K562 (cell line): ENCODE measurements at regions not wholly inside any gene's neighbourhood (a gene's known extent, or its start where the extent isn't known, plus 50 kb on each side); places are given as distances from the start of the nearest gene placed in this dataset.

Experiments used
- ATAC-seq: fragments of 200-7000 bp; cut with Tn5 transposase; 3 replicates; pipeline ENCODE4 v1.9.1; 2020; ENCODE audit warnings: moderate library complexity
- BruUV-seq: library from RNA; stranded (reverse); fragments of 400-500 nt; replicated peaks from 2 replicates; lab custom pipeline; 2021; lab: Mats Ljungman, UMichigan
- CTCF ChIA-PET: fragments of 300-600 bp; formaldehyde crosslinking; extraction: SDS; loops from one replicate; lab custom pipeline; 2021; ENCODE audit warnings: low intra/inter-chr PET ratio; lab: Yijun Ruan, JAX
- POLR2A ChIA-PET: fragments of 300-600, 350-650 bp; sonication (Branson Sonifier 250); formaldehyde crosslinking; extraction: SDS; loops from one replicate; lab custom pipeline; 2021; ENCODE audit warnings: antibody characterized with exemption, inconsistent platforms; lab: Yijun Ruan, JAX
- DNase-seq, 4 experiments: peaks; one replicate each; pipeline versions ENCODE4 v3.0.0 to v3.0.0-alpha.2; 2011 to 2018; ENCODE audit warnings: low spot score in 3 of 4, mixed read lengths in 3 of 4; ENCODE audit errors: extremely low read depth in 1 of 4
- FAIRE-seq: peaks from 2 replicates; lab custom pipeline; 2011; peaks lifted over from hg19 to GRCh38; lab: Jason Lieb, UNC
- H2AFZ ChIP-seq: 2 replicates; pipeline ENCODE4 v1.6.0; 2011; ENCODE audit warnings: low read depth, low read length, control low read depth, inconsistent platforms
- H3K27ac ChIP-seq: fragments of 200-600 bp; 3 replicates; pipeline ENCODE4 v1.8.0; 2011; ENCODE audit warnings: low read depth, mild to moderate bottlenecking, control low read depth, inconsistent platforms, low read length, moderate library complexity, mixed read lengths; ENCODE audit errors: extremely low read depth
- H3K27me3 ChIP-seq, 2 experiments: fragments of 300-600 bp in 1 of 2; 2 replicates in 1 of 2; 3 replicates in 1 of 2; pipeline versions ENCODE4 v1.6.0 to v1.8.0; 2011; ENCODE audit warnings: inconsistent platforms in 2 of 2, low read length in 2 of 2, mild to moderate bottlenecking in 1 of 2, mixed read lengths in 1 of 2, moderate library complexity in 1 of 2; ENCODE audit not compliant: control insufficient read depth in 2 of 2, insufficient read depth in 2 of 2
- H3K36me3 ChIP-seq: fragments of 300-600 bp; 3 replicates; pipeline ENCODE4 v1.8.0; 2011; ENCODE audit warnings: mild to moderate bottlenecking, low read length, inconsistent platforms; ENCODE audit not compliant: control insufficient read depth, insufficient read depth
- H3K4me1 ChIP-seq, 2 experiments: fragments of 200-600 bp in 1 of 2; replicated peaks in 1 of 2; 2 replicates in 1 of 2; 3 replicates in 1 of 2; pipeline versions ENCODE4 v1.5.1 to v1.8.0; 2011; ENCODE audit warnings: inconsistent platforms in 2 of 2, low read length in 2 of 2, mild to moderate bottlenecking in 1 of 2, mixed read lengths in 1 of 2, moderate library complexity in 1 of 2; ENCODE audit not compliant: control insufficient read depth in 2 of 2, insufficient read depth in 2 of 2
- H3K4me2 ChIP-seq: 2 replicates; pipeline ENCODE4 v1.6.1; 2011; ENCODE audit warnings: low read length, control low read depth, inconsistent platforms, mixed read lengths; ENCODE audit not compliant: insufficient read depth
- H3K4me3 ChIP-seq: fragments of 200-600 bp; sonication (generic), shearing (Covaris generic); 2 replicates; pipeline ENCODE4 v1.5.1; 2016; ENCODE audit warnings: control low read depth, inconsistent platforms
- H3K79me2 ChIP-seq: fragments of 200-600 bp; 3 replicates; pipeline ENCODE4 v1.8.0; 2011; ENCODE audit warnings: low read length, inconsistent platforms; ENCODE audit not compliant: control insufficient read depth, insufficient read depth
- H3K9ac ChIP-seq, 2 experiments: 2 replicates each; pipeline versions ENCODE4 v1.6.0 to v1.6.1; 2011; ENCODE audit warnings: low read depth in 2 of 2, low read length in 2 of 2, control low read depth in 1 of 2, inconsistent platforms in 1 of 2, mild to moderate bottlenecking in 1 of 2, mixed read lengths in 1 of 2; ENCODE audit not compliant: insufficient read depth in 1 of 2
- H3K9me1 ChIP-seq: one replicate; pipeline ENCODE4 v1.6.0; 2011; ENCODE audit warnings: inconsistent platforms, mild to moderate bottlenecking, low read length, moderate library complexity; ENCODE audit not compliant: control insufficient read depth, insufficient read depth
- H3K9me3 ChIP-seq: replicated peaks from 2 replicates; pipeline ENCODE4 v1.5.1; 2011; ENCODE audit warnings: low read depth, low read length, inconsistent platforms; ENCODE audit not compliant: control insufficient read depth, insufficient read depth
- H4K20me1 ChIP-seq: replicated peaks from 2 replicates; pipeline ENCODE4 v1.6.1; 2011; ENCODE audit warnings: low read length, inconsistent platforms, mixed read lengths; ENCODE audit not compliant: control insufficient read depth, insufficient read depth
- CEBPG ChIP-seq, 3 experiments: fragments of 200-800 bp in 1 of 3; sonication (Bioruptor generic) in 1 of 3; sonication (generic) in 1 of 3; formaldehyde crosslinking in 1 of 3; IDR thresholded peaks in 2 of 3; conservative IDR thresholded peaks in 1 of 3; 2 replicates each; pipeline versions ENCODE4 v1.6.1 to v1.8.0; 2016 to 2022; ENCODE audit warnings: missing compliant biosample characterization in 2 of 3, missing genetic modification characterization in 2 of 3, mild to moderate bottlenecking in 1 of 3, missing genetic modification reagents in 1 of 3
- DIDO1 ChIP-seq: fragments of 450-650 bp; IDR thresholded peaks from 2 replicates; pipeline ENCODE4 v1.6.1; 2016; ENCODE audit warnings: low read depth, missing biosample characterization, missing genetic modification characterization
- KHSRP ChIP-seq: fragments of 450-650 bp; IDR thresholded peaks from 2 replicates; pipeline ENCODE4 v1.6.1; 2017
- MYC ChIP-seq, 2 experiments: fragments of 250-450 bp in 1 of 2; sonication (Bioruptor Pico) in 1 of 2; IDR thresholded peaks; 2 replicates each; pipeline versions ENCODE4 v1.5.1 to v1.6.1; 2012 to 2021; ENCODE audit warnings: low read depth in 2 of 2, borderline replicate concordance in 1 of 2, improper control_type of control experiment in 1 of 2, low read length in 1 of 2, mild to moderate bottlenecking in 1 of 2, moderate library complexity in 1 of 2
- NFRKB ChIP-seq: fragments of 450-650 bp; IDR thresholded peaks from 2 replicates; pipeline ENCODE4 v1.6.1; 2016; ENCODE audit warnings: low read depth
- POLR2A ChIP-seq: fragments of 450-650 bp; conservative IDR thresholded peaks from 2 replicates; pipeline ENCODE4 v1.6.1; 2016
- SAFB ChIP-seq: fragments of 200-400 bp; formaldehyde crosslinking; IDR thresholded peaks from 2 replicates; pipeline ENCODE4 v1.6.1; 2017; ENCODE audit warnings: low read depth, low read length, borderline replicate concordance
- SMC3 ChIP-seq: conservative IDR thresholded peaks from 2 replicates; pipeline ENCODE4 v1.6.1; 2011; ENCODE audit warnings: low read depth, low read length, improper control_type of control experiment; ENCODE audit not compliant: insufficient read depth
- SP2 ChIP-seq: IDR thresholded peaks from 2 replicates; pipeline ENCODE4 v1.6.1; 2011; ENCODE audit warnings: mild to moderate bottlenecking, low read depth, low read length, moderate library complexity; ENCODE audit not compliant: poor library complexity, severe bottlenecking; ENCODE audit errors: extremely low read depth
- TRIM25 ChIP-seq: fragments of 450-650 bp; IDR thresholded peaks from 2 replicates; pipeline ENCODE4 v1.7.0; 2016; ENCODE audit warnings: borderline replicate concordance
- ZC3H4 ChIP-seq: sonication (generic); formaldehyde crosslinking; IDR thresholded peaks from 2 replicates; pipeline ENCODE4 v1.9.0; 2021; ENCODE audit warnings: missing genetic modification reagents, borderline replicate concordance
- ZNF395 ChIP-seq: fragments of 200-800 bp; sonication (Bioruptor generic); IDR thresholded peaks from 2 replicates; pipeline ENCODE4 v1.6.1; 2017; ENCODE audit warnings: missing genetic modification characterization, missing compliant biosample characterization
- WGBS: fragments of 100-300 bp; shearing (Covaris generic); methylation state at CpG from one replicate; pipeline ENCODE4 v1.1.6; 2016; ENCODE audit warnings: low coverage, mixed read lengths; ENCODE audit not compliant: insufficient coverage; ENCODE audit errors: missing lambda C conversion rate; 5-methylcytosine and 5-hydroxymethylcytosine counted together
- in situ Hi-C: fragments of 300-500 bp; cut with MboI; formaldehyde crosslinking; loops from 4 replicates; pipeline ENCODE4 v1.15.0; 2018; ENCODE audit warnings: inconsistent platforms, mixed read lengths
- intact Hi-C: fragments of 100-400 bp; cut with micrococcal nuclease; formaldehyde crosslinking; loops from 2 replicates; pipeline ENCODE4 v1.14.2; 2022

GRCh38 chr22:47653921-47654320 lies 891.5 kb downstream of the TBC1D22A start:
- no peaks in the 10 kb centered on the region for H3K27me3 ChIP-seq
- no TSS peak for BruUV-seq
- H3K4me2 ChIP-seq = no peak overlapping the region
- WGBS = 77% methylated on average over 3 of the region's 3 CpGs
- no peaks in the 10 kb centered on the region for H3K9me1 ChIP-seq
- no peaks in the 10 kb centered on the region for H3K9me3 ChIP-seq
- H3K9ac ChIP-seq = no peak overlapping the region
- H3K4me1 ChIP-seq = no peaks in the 10 kb centered on the region
- no peak for TF ChIP-seq ZNF395
- no peak for TF ChIP-seq ZC3H4 (CRISPR knock-in tag)
- TF ChIP-seq NFRKB = no peak
- no peak for TF ChIP-seq DIDO1 (tag)
- TF ChIP-seq TRIM25 = no peak
- no peak for TF ChIP-seq POLR2A
- no peak for TF ChIP-seq MYC (IDR thresholded peaks at IDR 0.05; ENCODE audit: low read depth, low read length)
- no peak for TF ChIP-seq MYC (CRISPR knock-in tag; IDR thresholded peaks at IDR 0.05; ENCODE audit: borderline replicate concordance, low read depth)
- TF ChIP-seq SAFB = no peak
- TF ChIP-seq SP2 = no peak
- TF ChIP-seq SMC3 = no peak
- TF ChIP-seq CEBPG (CRISPR knock-in tag; IDR thresholded peaks at IDR 0.05) = no peak
- TF ChIP-seq CEBPG (tag; conservative IDR thresholded peaks at IDR 0.05 in 1 of 2, IDR thresholded peaks at IDR 0.05 in 1 of 2) = no peak
- no peak for TF ChIP-seq KHSRP
- no peak overlapping the region for H2AFZ ChIP-seq
- ChIA-PET POLR2A (interaction anchor here (1.3 kb wide), 1 partner anchor 21 kb away, joined by 4 read pairs; no protein-coding TSS in a partner anchor), CTCF (no interaction called here)
- H3K79me2 ChIP-seq = peaks cover 22% of the 10 kb centered on the region
- no peak overlapping the region for H3K27ac ChIP-seq
- peaks cover 12% of the 10 kb centered on the region; the same call in 2 of the 3 replicates for H3K36me3 ChIP-seq
- 0 out of 2 replicates have a peak, but pooled peaks cover 3% of the 10 kb centered on the region for H4K20me1 ChIP-seq
- ATAC-seq = no peak
- no peak overlapping the region for H3K4me3 ChIP-seq
- no peak for FAIRE-seq
- in situ Hi-C loops = no loop called here
- intact Hi-C loops = no loop called here
- DNase-seq = no peak
